HL-60 (cell line): ENCODE measurements at regions not wholly inside any gene's neighbourhood (a gene's known extent, or its start where the extent isn't known, plus 50 kb on each side); places are given as distances from the start of the nearest gene placed in this dataset.

Experiments
- CTCF ChIP-seq: IDR thresholded peaks from one replicate; pipeline ENCODE4 v1.5.1; 2011; ENCODE audit warnings: low read length, control low read depth, inconsistent platforms; ENCODE audit not compliant: insufficient read depth
- GABPA ChIP-seq: IDR thresholded peaks from 2 replicates; pipeline ENCODE4 v1.6.1; 2012; ENCODE audit warnings: low read depth
- POLR2AphosphoS5 ChIP-seq: IDR thresholded peaks from 2 replicates; pipeline ENCODE4 v1.6.1; 2012; ENCODE audit warnings: low read depth
- SPI1 ChIP-seq: IDR thresholded peaks from 2 replicates; pipeline ENCODE4 v1.6.1; 2012; ENCODE audit warnings: low read depth, mild to moderate bottlenecking, borderline replicate concordance
- TF ChIP-seq, protein P1 (sequence below): IDR thresholded peaks from 2 replicates; pipeline ENCODE4 v1.6.1; 2012; ENCODE audit warnings: low read depth; ENCODE audit not compliant: insufficient replicate concordance

GRCh38 chr9:78676623-78677022 is 379.7 kb downstream of the PSAT1 start:
- TF ChIP-seq CTCF (no peak), GABPA (no peak), POLR2AphosphoS5 (no peak), SPI1 (no peak)
- TF ChIP-seq, protein P1, sequence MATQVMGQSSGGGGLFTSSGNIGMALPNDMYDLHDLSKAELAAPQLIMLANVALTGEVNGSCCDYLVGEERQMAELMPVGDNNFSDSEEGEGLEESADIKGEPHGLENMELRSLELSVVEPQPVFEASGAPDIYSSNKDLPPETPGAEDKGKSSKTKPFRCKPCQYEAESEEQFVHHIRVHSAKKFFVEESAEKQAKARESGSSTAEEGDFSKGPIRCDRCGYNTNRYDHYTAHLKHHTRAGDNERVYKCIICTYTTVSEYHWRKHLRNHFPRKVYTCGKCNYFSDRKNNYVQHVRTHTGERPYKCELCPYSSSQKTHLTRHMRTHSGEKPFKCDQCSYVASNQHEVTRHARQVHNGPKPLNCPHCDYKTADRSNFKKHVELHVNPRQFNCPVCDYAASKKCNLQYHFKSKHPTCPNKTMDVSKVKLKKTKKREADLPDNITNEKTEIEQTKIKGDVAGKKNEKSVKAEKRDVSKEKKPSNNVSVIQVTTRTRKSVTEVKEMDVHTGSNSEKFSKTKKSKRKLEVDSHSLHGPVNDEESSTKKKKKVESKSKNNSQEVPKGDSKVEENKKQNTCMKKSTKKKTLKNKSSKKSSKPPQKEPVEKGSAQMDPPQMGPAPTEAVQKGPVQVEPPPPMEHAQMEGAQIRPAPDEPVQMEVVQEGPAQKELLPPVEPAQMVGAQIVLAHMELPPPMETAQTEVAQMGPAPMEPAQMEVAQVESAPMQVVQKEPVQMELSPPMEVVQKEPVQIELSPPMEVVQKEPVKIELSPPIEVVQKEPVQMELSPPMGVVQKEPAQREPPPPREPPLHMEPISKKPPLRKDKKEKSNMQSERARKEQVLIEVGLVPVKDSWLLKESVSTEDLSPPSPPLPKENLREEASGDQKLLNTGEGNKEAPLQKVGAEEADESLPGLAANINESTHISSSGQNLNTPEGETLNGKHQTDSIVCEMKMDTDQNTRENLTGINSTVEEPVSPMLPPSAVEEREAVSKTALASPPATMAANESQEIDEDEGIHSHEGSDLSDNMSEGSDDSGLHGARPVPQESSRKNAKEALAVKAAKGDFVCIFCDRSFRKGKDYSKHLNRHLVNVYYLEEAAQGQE: no peak
